ENCODE measurements at regions not wholly inside any gene's neighbourhood (a gene's known extent, or its start where the extent isn't known, plus 50 kb on each side); places are given as distances from the start of the nearest gene placed in this dataset.

DNA sequence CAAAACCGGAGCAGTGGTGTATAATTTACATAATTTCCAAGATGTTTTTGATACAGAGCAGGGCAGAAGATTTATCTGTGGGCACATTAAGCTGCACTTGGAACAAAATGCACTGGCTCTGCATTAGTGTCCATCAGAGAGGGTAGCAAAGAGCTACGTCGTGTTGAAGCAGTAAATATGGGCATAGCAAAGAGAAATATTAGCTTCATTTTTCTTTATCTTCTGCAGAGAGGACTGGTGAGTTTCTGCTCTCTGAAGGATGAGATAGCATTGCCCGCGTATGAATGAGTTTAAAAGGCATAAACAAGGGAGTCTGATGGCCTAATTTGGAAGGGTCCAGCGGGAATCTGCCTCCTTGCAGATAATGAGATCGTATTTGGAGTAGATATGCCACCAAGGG, 227.8 kb upstream of the CDH11 start:
- Histone ChIP-seq H4K20me1 (ENCODE audit: insufficient read depth) (no peaks in the 10 kb centered on the region), H3K4me2 (ENCODE audit: low read length) (no peak overlapping the region), H3K79me2 (ENCODE audit: insufficient read depth, low read length) (no peaks in the 10 kb centered on the region), H3K9me3 (ENCODE audit: control insufficient read depth in 1 of 2, insufficient read depth in 1 of 2, low read depth in 1 of 2, low read length in 2 of 2) (peaks cover 9 to 14% of the 10 kb centered on the region in 2 experiments; a peak in 2 of 4 replicates), H3K27ac (ENCODE audit: low read depth, low read length) (no peak overlapping the region), H3K9ac (ENCODE audit: low read length) (no peak overlapping the region), H3K36me3 (ENCODE audit: control insufficient read depth in 1 of 2, insufficient read depth in 2 of 2, low read length in 2 of 2) (no peaks in the 10 kb centered on the region), H3K4me1 (ENCODE audit: control insufficient read depth in 1 of 2, insufficient read depth in 2 of 2, low read length in 2 of 2) (no peaks in the 10 kb centered on the region), H3K27me3 (ENCODE audit: insufficient read depth, low read length) (no peaks in the 10 kb centered on the region), H3K4me3 (replicated peaks in 1 of 2; ENCODE audit: low read depth in 1 of 2, low read length in 2 of 2) (no peak overlapping the region), H2AFZ (ENCODE audit: low read depth, low read length, poor library complexity, severe bottlenecking) (no peak overlapping the region), H3K9me2 (ENCODE audit: insufficient read depth) (no peaks in the 10 kb centered on the region)
- POLR2A ChIA-PET = no interaction called here
- TF ChIP-seq MAX (IDR thresholded peaks at IDR 0.05) (no peak), EGR1 (IDR thresholded peaks at IDR 0.05; ENCODE audit: low read depth) (no peak), CEBPB (IDR thresholded peaks at IDR 0.05; ENCODE audit: low read depth) (no peak), TCF7L2 (IDR thresholded peaks at IDR 0.05; ENCODE audit: borderline replicate concordance, extremely low read depth, insufficient read depth, insufficient read length) (no peak), EZH2 (IDR thresholded peaks at IDR 0.05) (no peak), SP1 (IDR thresholded peaks at IDR 0.05; ENCODE audit: low read depth) (no peak), ATF3 (IDR thresholded peaks at IDR 0.05) (no peak), RAD21 (IDR thresholded peaks at IDR 0.05; ENCODE audit: low read depth) (no peak), ZBTB33 (IDR thresholded peaks at IDR 0.05; ENCODE audit: extremely low read depth, insufficient replicate concordance, low read length) (no peak), ZNF274 (IDR thresholded peaks at IDR 0.05; ENCODE audit: low read depth, low read length) (no peak), ZFX (IDR thresholded peaks at IDR 0.05) (no peak), CTCF (IDR thresholded peaks at IDR 0.05 in 2 of 3, conservative IDR thresholded peaks at IDR 0.05 in 1 of 3; ENCODE audit: borderline replicate concordance in 1 of 3, insufficient read depth in 1 of 3, low read depth in 2 of 3, low read length in 2 of 3) (no peak), JUND (IDR thresholded peaks at IDR 0.05) (no peak)
- TF ChIP-seq, protein P1, sequence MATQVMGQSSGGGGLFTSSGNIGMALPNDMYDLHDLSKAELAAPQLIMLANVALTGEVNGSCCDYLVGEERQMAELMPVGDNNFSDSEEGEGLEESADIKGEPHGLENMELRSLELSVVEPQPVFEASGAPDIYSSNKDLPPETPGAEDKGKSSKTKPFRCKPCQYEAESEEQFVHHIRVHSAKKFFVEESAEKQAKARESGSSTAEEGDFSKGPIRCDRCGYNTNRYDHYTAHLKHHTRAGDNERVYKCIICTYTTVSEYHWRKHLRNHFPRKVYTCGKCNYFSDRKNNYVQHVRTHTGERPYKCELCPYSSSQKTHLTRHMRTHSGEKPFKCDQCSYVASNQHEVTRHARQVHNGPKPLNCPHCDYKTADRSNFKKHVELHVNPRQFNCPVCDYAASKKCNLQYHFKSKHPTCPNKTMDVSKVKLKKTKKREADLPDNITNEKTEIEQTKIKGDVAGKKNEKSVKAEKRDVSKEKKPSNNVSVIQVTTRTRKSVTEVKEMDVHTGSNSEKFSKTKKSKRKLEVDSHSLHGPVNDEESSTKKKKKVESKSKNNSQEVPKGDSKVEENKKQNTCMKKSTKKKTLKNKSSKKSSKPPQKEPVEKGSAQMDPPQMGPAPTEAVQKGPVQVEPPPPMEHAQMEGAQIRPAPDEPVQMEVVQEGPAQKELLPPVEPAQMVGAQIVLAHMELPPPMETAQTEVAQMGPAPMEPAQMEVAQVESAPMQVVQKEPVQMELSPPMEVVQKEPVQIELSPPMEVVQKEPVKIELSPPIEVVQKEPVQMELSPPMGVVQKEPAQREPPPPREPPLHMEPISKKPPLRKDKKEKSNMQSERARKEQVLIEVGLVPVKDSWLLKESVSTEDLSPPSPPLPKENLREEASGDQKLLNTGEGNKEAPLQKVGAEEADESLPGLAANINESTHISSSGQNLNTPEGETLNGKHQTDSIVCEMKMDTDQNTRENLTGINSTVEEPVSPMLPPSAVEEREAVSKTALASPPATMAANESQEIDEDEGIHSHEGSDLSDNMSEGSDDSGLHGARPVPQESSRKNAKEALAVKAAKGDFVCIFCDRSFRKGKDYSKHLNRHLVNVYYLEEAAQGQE (IDR thresholded peaks at IDR 0.05; ENCODE audit: low read depth) = no peak
- intact Hi-C loops (cut with micrococcal nuclease) = no loop called here
- BruUV-seq (replicated peaks) = no TSS peak
- DNase-seq (ENCODE audit: low read depth, low spot score) (no peak), ATAC-seq (no peak)
- CTCF ChIA-PET = no interaction called here
- RAD21 ChIA-PET (ENCODE audit: low non-redundant PET in 1 of 2, low total read pairs in 2 of 2, uncharacterized antibody in 2 of 2, unreplicated experiment in 2 of 2) = no interaction called here
